UCSD-AML1 (cell line): ENCODE measurements at regions not wholly inside any gene's neighbourhood (a gene's known extent, or its start where the extent isn't known, plus 50 kb on each side); places are given as distances from the start of the nearest gene placed in this dataset.

Experiments used
- DNase-seq: peaks from one replicate; lab custom pipeline; 2025; ENCODE audit not compliant: unreplicated experiment; lab: John Stamatoyannopoulos, UW

DNA sequence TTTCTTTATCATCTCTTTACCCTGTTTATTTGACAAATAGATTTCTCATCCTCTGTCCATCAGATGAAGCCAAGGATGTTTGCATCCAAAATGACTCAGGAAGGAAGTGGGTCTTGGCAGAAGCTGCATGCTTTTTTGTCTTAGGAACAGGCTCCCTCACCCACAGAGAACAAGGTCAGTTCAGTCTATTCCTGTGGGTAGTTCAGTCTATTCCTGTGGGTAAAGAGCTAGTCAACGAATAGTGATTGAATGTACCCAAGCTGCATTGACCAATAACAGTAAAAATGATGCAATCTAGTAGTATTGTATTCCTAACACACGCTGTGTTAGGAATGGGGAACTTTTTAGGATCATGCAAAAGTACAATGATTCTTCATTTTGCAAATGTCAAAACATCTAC, 290.8 kb upstream of the TANK start:
- DNase-seq, result no peak

GRCh38 chr2:160870729-160871465, 289.3 kb upstream of the TANK start:
- DNase-seq, result no peak

- no peak for DNase-seq
Measured at GRCh38 chr2:160871953-160872352, 288.3 kb upstream of the TANK start.

GRCh38 chr2:160876029-160876428, 284.2 kb upstream of the TANK start:
- DNase-seq, result no peak

DNA sequence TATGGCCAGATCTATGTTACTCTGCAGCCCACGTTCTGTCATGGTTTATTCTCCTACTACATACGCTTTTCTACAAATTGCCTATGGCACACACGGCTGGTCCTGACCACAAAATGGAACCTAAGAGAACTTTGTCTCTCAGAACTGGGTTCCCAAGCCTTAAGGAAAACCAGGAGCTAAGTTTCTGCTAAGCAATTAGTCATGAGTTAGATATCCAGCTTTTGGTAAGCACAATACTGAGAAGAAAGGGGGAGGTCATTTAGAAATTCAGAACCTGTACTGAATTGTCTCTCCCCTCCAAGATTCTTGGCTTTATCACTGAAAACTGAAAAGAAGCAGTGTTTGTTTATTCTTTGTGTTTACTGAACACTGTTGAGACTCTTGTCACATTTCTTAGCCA, 283.5 kb upstream of the TANK start:
- no peak for DNase-seq

- no peak for DNase-seq
Measured at GRCh38 chr2:160878618-160879017, 281.6 kb upstream of the TANK start.

- no peak for DNase-seq
Measured at GRCh38 chr2:160882906-160883305, 277.3 kb upstream of the TANK start.

DNA sequence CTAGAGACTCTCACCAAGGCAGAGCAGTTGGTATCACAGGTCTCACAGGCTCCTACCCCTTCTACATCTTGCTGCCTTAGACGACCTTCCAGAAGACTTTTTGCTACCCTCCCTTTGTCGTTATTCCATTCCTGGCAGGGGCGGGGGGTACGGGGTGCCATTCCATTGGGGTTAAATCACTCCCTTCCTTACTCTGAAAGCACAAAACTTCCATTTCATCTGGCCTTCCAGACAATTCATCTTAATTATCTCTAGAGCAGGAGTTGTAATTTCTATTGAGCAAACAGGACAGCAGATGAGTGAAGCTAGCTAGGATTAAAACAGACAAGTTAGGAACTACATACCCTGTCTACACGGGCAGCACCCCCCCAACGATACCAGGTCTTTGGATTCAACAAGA, 276.2 kb upstream of the TANK start:
- DNase-seq, result no peak

- no peak for DNase-seq
Measured at GRCh38 chr2:160889439-160890170, 270.6 kb upstream of the TANK start.

- no peak for DNase-seq
Measured at GRCh38 chr2:160890667-160891352, 269.4 kb upstream of the TANK start.

DNA sequence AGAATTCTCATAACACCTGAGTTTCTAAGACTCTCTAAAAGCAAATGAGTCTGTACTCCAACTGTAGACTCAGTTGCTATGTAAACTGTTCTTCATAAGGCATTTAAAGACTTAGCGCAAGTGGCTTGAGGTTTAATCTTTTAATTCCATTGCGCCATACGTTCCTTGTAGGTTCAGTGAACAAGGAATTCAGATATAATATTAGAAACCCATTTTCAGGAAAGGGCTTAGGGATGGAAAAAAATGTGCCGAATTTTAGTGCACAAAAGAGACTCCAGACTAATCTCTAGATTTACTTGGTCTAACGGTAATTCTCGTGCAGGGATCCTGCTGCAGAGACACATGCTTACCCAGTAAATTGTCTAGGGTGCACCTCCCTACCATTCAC, 268.9 kb upstream of the TANK start:
- DNase-seq, result no peak

DNA sequence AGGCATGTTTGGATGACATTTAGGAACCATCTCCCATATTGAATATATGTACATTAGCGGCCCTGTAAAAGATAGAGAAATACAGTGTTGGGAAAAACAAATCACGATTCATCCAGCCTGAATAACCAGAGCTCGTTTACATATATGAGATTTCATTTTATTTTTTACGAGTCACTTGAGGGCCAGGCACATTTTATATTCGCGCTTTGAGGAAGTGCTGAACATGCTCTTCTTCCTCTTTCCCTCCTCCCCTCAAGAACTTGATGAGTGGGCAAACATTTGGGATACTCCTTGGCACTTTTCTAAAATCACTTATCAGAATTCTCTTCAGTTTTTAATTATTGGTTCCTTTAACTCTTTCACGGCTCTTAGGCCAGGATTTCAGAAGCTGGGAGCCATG, 268.0 kb upstream of the TANK start:
- DNase-seq, result no peak

DNA sequence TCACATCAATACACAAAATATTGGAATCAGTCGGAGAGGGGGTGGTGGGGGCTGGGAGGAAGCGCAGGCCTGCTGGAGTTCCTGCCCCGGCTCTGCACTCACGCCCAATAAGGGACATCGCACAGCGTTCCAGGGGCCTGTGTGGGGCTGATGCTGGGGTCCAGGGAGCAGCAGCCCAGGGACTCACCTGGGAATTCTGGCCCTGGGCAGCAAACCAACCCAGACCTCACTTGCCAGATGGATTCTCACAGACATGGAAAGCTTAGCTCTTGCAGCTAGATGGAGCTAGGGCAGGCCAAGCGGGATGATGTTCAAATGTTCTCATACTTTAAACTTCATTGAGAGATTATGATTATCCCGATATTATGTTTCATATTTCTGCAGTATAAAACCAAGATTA, 266.6 kb upstream of the TANK start:
- no peak for DNase-seq

DNA sequence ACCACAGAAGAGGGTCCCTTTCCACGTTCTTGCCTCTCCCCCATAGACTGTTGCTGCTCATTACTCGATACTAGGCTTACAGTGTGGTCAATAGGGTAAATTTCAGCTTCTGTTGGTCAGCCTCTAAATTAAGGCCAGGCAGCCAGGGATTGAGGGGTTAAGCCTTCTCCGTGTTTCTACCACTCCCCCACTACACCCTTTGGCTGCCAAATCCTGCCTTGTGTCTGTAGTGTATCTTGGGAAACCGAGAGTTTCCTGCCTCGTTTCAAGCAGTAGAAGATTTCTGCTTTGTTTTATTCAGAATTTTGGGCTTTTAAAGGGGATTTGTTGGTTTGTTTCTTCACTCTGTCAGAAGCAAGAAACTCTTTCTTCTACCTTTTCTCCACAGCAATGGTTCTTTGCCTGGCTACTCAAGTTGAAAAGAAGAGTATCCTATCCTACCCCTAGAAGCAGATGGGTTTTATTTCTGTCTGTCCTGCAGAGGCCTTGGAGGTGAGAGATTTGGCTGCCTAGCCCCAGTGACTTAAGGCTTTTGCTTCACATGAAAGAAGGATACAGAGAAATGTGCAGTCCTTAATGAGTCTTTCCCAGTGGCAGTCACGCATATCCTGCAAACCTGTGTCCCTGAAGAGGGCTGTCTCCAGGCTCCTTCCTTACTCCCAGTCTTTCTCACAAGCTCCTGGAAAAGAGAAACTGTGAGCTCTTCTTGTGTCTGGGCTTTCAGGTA, 261.5 kb upstream of the TANK start:
- no peak for DNase-seq

DNA sequence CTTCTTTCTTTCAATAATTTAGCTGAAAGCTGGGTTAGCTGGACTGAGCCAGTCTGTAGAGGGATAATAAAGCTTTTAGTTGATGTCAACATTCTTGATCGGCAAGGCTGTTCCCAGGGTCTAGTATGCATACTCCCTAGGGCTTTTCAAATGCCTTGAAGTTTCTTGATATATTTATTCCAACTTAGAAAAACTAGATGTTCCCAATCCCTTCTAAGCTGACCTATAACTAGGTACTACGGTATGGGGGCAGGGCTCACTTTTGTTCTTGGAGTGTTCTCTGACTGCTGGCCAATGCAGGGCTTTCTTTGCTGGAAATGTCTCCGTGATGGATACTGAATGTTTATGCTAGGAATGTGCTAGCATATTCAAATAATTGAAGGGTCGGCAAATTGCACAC, 258.6 kb upstream of the TANK start:
- no peak for DNase-seq

- no peak for DNase-seq
Measured at GRCh38 chr2:160905862-160906261, 254.4 kb upstream of the TANK start.

GRCh38 chr2:160906878-160907277, 253.3 kb upstream of the TANK start:
- no peak for DNase-seq

- no peak for DNase-seq
Measured at GRCh38 chr2:160907738-160908137, 252.5 kb upstream of the TANK start.

DNA sequence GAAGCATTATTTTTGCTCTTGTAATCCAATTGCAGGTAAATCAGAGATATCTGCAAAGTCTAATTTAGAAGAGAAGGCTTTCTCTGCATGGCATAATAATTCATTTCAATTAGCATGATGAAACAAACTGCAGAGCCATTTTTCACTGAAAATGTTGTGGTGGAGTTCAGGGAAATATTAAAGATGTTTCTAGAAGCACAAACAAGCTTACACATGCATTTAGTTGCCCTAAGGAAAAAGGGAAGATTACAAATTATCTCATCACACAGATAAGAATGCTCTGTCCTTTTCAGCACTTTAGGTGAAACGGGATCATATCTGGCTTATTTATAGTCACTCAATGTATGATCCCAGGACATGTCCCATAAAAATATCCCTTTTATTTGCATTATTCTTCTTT, 252.1 kb upstream of the TANK start:
- no peak for DNase-seq

DNA sequence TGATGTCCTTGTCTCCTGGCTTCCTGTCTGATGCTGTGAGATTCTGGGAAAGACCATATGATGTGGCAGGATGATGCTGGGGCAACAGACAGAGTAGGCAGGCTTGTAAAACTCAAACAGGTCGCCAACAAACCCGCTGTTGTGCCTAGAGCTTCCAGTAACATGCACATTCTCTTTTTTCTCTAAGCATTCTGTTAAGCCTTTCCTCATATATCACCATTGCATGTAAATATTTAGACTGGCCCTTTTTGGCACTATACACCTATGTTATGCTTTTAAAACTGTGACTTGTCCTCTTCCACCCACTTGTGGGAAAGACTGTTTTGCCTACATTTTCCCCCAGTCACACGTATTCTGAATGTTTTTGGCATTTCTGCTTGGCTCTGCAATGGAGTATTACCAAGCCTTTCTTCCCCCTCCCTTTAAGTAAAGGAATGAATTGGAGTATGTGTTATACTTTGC, 250.4 kb upstream of the TANK start:
- no peak for DNase-seq

- no peak for DNase-seq
Measured at GRCh38 chr2:160910681-160911080, 249.5 kb upstream of the TANK start.
